IMR-90 (cell line): ENCODE measurements at regions not wholly inside any gene's neighbourhood (a gene's known extent, or its start where the extent isn't known, plus 50 kb on each side); places are given as distances from the start of the nearest gene placed in this dataset.

Experiments used
- CHD1 ChIP-seq: IDR thresholded peaks from 2 replicates; pipeline ENCODE4 v1.6.1; 2012; ENCODE audit warnings: low read depth, low read length, improper control_type of control experiment
- CTCF ChIP-seq: conservative IDR thresholded peaks from 2 replicates; pipeline ENCODE4 v1.5.1; 2012; ENCODE audit warnings: mild to moderate bottlenecking, low read depth, low read length, improper control_type of control experiment
- POLR2A ChIP-seq: IDR thresholded peaks from 2 replicates; pipeline ENCODE4 v1.6.1; 2012; ENCODE audit warnings: mild to moderate bottlenecking, low read depth, low read length

GRCh38 chr10:21208666-21209316 lies 311.7 kb upstream of the NEBL start:
- no peak for TF ChIP-seq CTCF
- no peak for TF ChIP-seq POLR2A
- no peak for TF ChIP-seq CHD1
